ENCODE measurements at regions not wholly inside any gene's neighbourhood (a gene's known extent, or its start where the extent isn't known, plus 50 kb on each side); places are given as distances from the start of the nearest gene placed in this dataset.
"Not testable (repeated sequence)": the region's sequence is repeated elsewhere in the genome, so short reads cannot be mapped to it uniquely, and the experiment has no call there.

GRCh38 chr13:97539651-97540610 is 106.0 kb downstream of the RAP2A start:
- no peak for DNase-seq (ENCODE audit: low read depth, low spot score)
- Histone ChIP-seq H3K27ac (ENCODE audit: low read depth, low read length) (no peak overlapping the region), H3K4me3 (ENCODE audit: low read depth, low read length) (no peak overlapping the region), H3K27me3 (ENCODE audit: control insufficient read depth, insufficient read depth, low read length) (no peaks in the 10 kb centered on the region), H3K9me3 (ENCODE audit: control insufficient read depth, insufficient read depth, low read length) (peaks cover under 1% of the 10 kb centered on the region; the same call in 1 of the 2 replicates)
- ChIA-PET CTCF (interaction anchor here (1.0 kb wide), 1 partner anchor 522 kb away, joined by 3 read pairs; no protein-coding TSS in a partner anchor), POLR2A (no interaction called here)
- no peak for TF ChIP-seq CTCF (IDR thresholded peaks at IDR 0.05; ENCODE audit: low read depth, low read length)

- H3K4me3 ChIP-seq (ENCODE audit: low read depth, low read length) = no peak overlapping the region
- no peaks in the 10 kb centered on the region for H3K27me3 ChIP-seq (ENCODE audit: control insufficient read depth, insufficient read depth, low read length)
- no peak for TF ChIP-seq CTCF (IDR thresholded peaks at IDR 0.05; ENCODE audit: low read depth, low read length)
- H3K9me3 ChIP-seq (ENCODE audit: control insufficient read depth, insufficient read depth, low read length) = peaks cover 8% of the 10 kb centered on the region; the same call in 1 of the 2 replicates
- DNase-seq (ENCODE audit: low read depth, low spot score) = no peak
- H3K27ac ChIP-seq (ENCODE audit: low read depth, low read length) = no peak overlapping the region
- ChIA-PET POLR2A (no interaction called here), CTCF (interaction anchor here (1.0 kb wide), 1 partner anchor 522 kb away, joined by 3 read pairs; no protein-coding TSS in a partner anchor)
These were observed 106.7 kb downstream of the RAP2A start for GRCh38 chr13:97540696-97541095.

GRCh38 chr13:97542102-97542685 is 108.2 kb downstream of the RAP2A start:
- ChIA-PET CTCF (no interaction called here), POLR2A (no interaction called here)
- Histone ChIP-seq H3K4me3 (ENCODE audit: low read depth, low read length) (no peak overlapping the region), H3K9me3 (ENCODE audit: control insufficient read depth, insufficient read depth, low read length) (peaks cover 8% of the 10 kb centered on the region; the same call in 1 of the 2 replicates), H3K27me3 (ENCODE audit: control insufficient read depth, insufficient read depth, low read length) (no peaks in the 10 kb centered on the region), H3K27ac (ENCODE audit: low read depth, low read length) (no peak overlapping the region)
- no peak for DNase-seq (ENCODE audit: low read depth, low spot score)
- no peak for TF ChIP-seq CTCF (IDR thresholded peaks at IDR 0.05; ENCODE audit: low read depth, low read length)

- Histone ChIP-seq H3K4me3 (ENCODE audit: low read depth, low read length) (no peak overlapping the region), H3K27ac (ENCODE audit: low read depth, low read length) (peak overlapping the region; percentile 66), H3K27me3 (ENCODE audit: control insufficient read depth, insufficient read depth, low read length) (no peaks in the 10 kb centered on the region), H3K9me3 (ENCODE audit: control insufficient read depth, insufficient read depth, low read length) (peaks cover 8% of the 10 kb centered on the region; the same call in 1 of the 2 replicates)
- CTCF ChIA-PET = no interaction called here
- POLR2A ChIA-PET = no interaction called here
- DNase-seq (ENCODE audit: low read depth, low spot score) = peak; percentile 55
- TF ChIP-seq CTCF (IDR thresholded peaks at IDR 0.05; ENCODE audit: low read depth, low read length) = no peak
These were observed 110.2 kb downstream of the RAP2A start for GRCh38 chr13:97544031-97544765.

GRCh38 chr13:97544971-97545499 is 111.1 kb downstream of the RAP2A start:
- CTCF ChIA-PET; POLR2A ChIA-PET; H3K4me3 ChIP-seq (ENCODE audit: low read depth, low read length): not testable (repeated sequence)

More at GRCh38 chr13:97544971-97545499, 111.1 kb downstream of the RAP2A start:
- not testable (repeated sequence) for H3K27ac ChIP-seq (ENCODE audit: low read depth, low read length); DNase-seq (ENCODE audit: low read depth, low spot score); H3K27me3 ChIP-seq (ENCODE audit: control insufficient read depth, insufficient read depth, low read length); H3K9me3 ChIP-seq (ENCODE audit: control insufficient read depth, insufficient read depth, low read length)

Data from AG04450 (cell line).